ENCODE measurements at regions not wholly inside any gene's neighbourhood (a gene's known extent, or its start where the extent isn't known, plus 50 kb on each side); places are given as distances from the start of the nearest gene placed in this dataset.

GRCh38 chr9:96183751-96184150, 118.2 kb downstream of the HSD17B3 start:
- Histone ChIP-seq H3K4me3 (no peak overlapping the region), H3K27me3 (no peaks in the 10 kb centered on the region), H3K27ac (no peak overlapping the region), H3K4me1 (peaks cover 6 to 12% (median 8%) of the 10 kb centered on the region in 10 experiments; a peak in 14 of 20 replicates), H3K9me3 (replicated peaks in 1 of 11) (peaks cover 20 to 44% (median 33%) of the 10 kb centered on the region in 11 experiments), H3K36me3 (peaks cover 0 to 4% (median 0%) of the 10 kb centered on the region in 11 experiments; a peak in 1 of 22 replicates), H3K9ac (no peak overlapping the region), H3K4me2 (no peak overlapping the region), H4K20me1 (no peaks in the 10 kb centered on the region)
- no peak for TF ChIP-seq Cebpa-rat (IDR thresholded peaks at IDR 0.05)

- Histone ChIP-seq H3K4me3 (no peak overlapping the region), H3K9me3 (replicated peaks in 1 of 11) (peaks cover 0 to 4% (median 0%) of the 10 kb centered on the region in 11 experiments; a peak in 1 of 22 replicates), H3K27me3 (no peaks in the 10 kb centered on the region), H3K9ac (no peak overlapping the region), H3K27ac (no peak overlapping the region; a peak in 1 of 22 replicates), H4K20me1 (no peaks in the 10 kb centered on the region), H3K4me2 (no peak overlapping the region), H3K36me3 (no peaks in the 10 kb centered on the region), H3K4me1 (peaks cover 5 to 10% (median 7%) of the 10 kb centered on the region in 10 experiments; a peak in 14 of 20 replicates)
- no peak for TF ChIP-seq Cebpa-rat (IDR thresholded peaks at IDR 0.05)
Measured at GRCh38 chr9:96178153-96178552, 123.8 kb downstream of the HSD17B3 start.

GRCh38 chr9:96177719-96178028, 124.3 kb downstream of the HSD17B3 start:
- no peaks in the 10 kb centered on the region for H4K20me1 ChIP-seq
- no peak overlapping the region for H3K4me2 ChIP-seq
- no peak overlapping the region for H3K9ac ChIP-seq
- H3K27me3 ChIP-seq = no peaks in the 10 kb centered on the region
- no peak overlapping the region for H3K4me3 ChIP-seq
- H3K9me3 ChIP-seq (replicated peaks in 1 of 11) = peaks cover 0 to 7% (median 0%) of the 10 kb centered on the region in 11 experiments; a peak in 4 of 22 replicates
- no peaks in the 10 kb centered on the region for H3K36me3 ChIP-seq
- TF ChIP-seq Cebpa-rat (IDR thresholded peaks at IDR 0.05) = no peak
- H3K27ac ChIP-seq = no peak overlapping the region
- H3K4me1 ChIP-seq = peaks cover under 1 to 5% (median 2%) of the 10 kb centered on the region in 10 experiments; a peak in 9 of 20 replicates

GRCh38 chr9:96177005-96177718, 124.8 kb downstream of the HSD17B3 start:
- Histone ChIP-seq H4K20me1 (no peaks in the 10 kb centered on the region), H3K4me3 (no peak overlapping the region), H3K4me2 (no peak overlapping the region), H3K27me3 (no peaks in the 10 kb centered on the region), H3K27ac (no peak overlapping the region), H3K36me3 (no peaks in the 10 kb centered on the region), H3K9me3 (replicated peaks in 1 of 11) (peaks cover 0 to 13% (median 0%) of the 10 kb centered on the region in 11 experiments; a peak in 4 of 22 replicates), H3K4me1 (peaks cover 0 to under 1% (median 0%) of the 10 kb centered on the region in 10 experiments; a peak in 1 of 20 replicates), H3K9ac (no peak overlapping the region)
- TF ChIP-seq Cebpa-rat (IDR thresholded peaks at IDR 0.05) = no peak

- Histone ChIP-seq H3K4me3 (no peak overlapping the region), H3K27me3 (no peaks in the 10 kb centered on the region), H3K27ac (no peak overlapping the region), H3K36me3 (no peaks in the 10 kb centered on the region), H4K20me1 (no peaks in the 10 kb centered on the region), H3K4me1 (peaks cover 0 to 3% (median under 1%) of the 10 kb centered on the region in 10 experiments; a peak in 13 of 20 replicates), H3K4me2 (no peak overlapping the region), H3K9ac (no peak overlapping the region), H3K9me3 (replicated peaks in 1 of 11) (peaks cover 0 to 17% (median 0%) of the 10 kb centered on the region in 11 experiments; a peak in 6 of 22 replicates)
- TF ChIP-seq Cebpa-rat (IDR thresholded peaks at IDR 0.05) = no peak
Measured at GRCh38 chr9:96175796-96176195, 126.2 kb downstream of the HSD17B3 start.

- Histone ChIP-seq H3K27me3 (no peaks in the 10 kb centered on the region), H3K4me2 (no peak overlapping the region), H3K4me1 (peaks cover 7 to 11% (median 9%) of the 10 kb centered on the region in 10 experiments; a peak in 19 of 20 replicates), H3K36me3 (no peaks in the 10 kb centered on the region), H3K9me3 (replicated peaks in 1 of 11) (peaks cover 0 to 17% (median 0%) of the 10 kb centered on the region in 11 experiments; a peak in 6 of 22 replicates), H3K27ac (no peak overlapping the region), H4K20me1 (no peaks in the 10 kb centered on the region), H3K9ac (no peak overlapping the region), H3K4me3 (no peak overlapping the region)
- TF ChIP-seq Cebpa-rat (IDR thresholded peaks at IDR 0.05) = no peak
Measured at GRCh38 chr9:96175001-96175400, 127.0 kb downstream of the HSD17B3 start.

GRCh38 chr9:96174371-96174770, 127.6 kb downstream of the HSD17B3 start:
- Histone ChIP-seq H3K9me3 (replicated peaks in 1 of 11) (peaks cover 0 to 17% (median 0%) of the 10 kb centered on the region in 11 experiments; a peak in 6 of 22 replicates), H3K4me1 (peaks cover 12 to 17% (median 15%) of the 10 kb centered on the region in 10 experiments; a peak in 19 of 20 replicates), H3K4me2 (no peak overlapping the region), H3K27me3 (no peaks in the 10 kb centered on the region), H4K20me1 (no peaks in the 10 kb centered on the region), H3K9ac (no peak overlapping the region), H3K27ac (no peak overlapping the region), H3K4me3 (no peak overlapping the region), H3K36me3 (no peaks in the 10 kb centered on the region)
- no peak for TF ChIP-seq Cebpa-rat (IDR thresholded peaks at IDR 0.05)

- no peak overlapping the region for H3K9ac ChIP-seq
- H3K9me3 ChIP-seq (replicated peaks in 1 of 11) = peaks cover 0 to 17% (median 0%) of the 10 kb centered on the region in 11 experiments; a peak in 6 of 22 replicates
- H3K4me2 ChIP-seq = no peak overlapping the region
- H3K4me3 ChIP-seq = no peak overlapping the region
- no peak for TF ChIP-seq Cebpa-rat (IDR thresholded peaks at IDR 0.05)
- H3K27ac ChIP-seq = no peak overlapping the region
- no peaks in the 10 kb centered on the region for H3K36me3 ChIP-seq
- no peaks in the 10 kb centered on the region for H4K20me1 ChIP-seq
- peaks cover 17 to 25% (median 21%) of the 10 kb centered on the region in 10 experiments; a peak in 19 of 20 replicates for H3K4me1 ChIP-seq
- H3K27me3 ChIP-seq = no peaks in the 10 kb centered on the region
Measured at GRCh38 chr9:96173640-96174039, 128.3 kb downstream of the HSD17B3 start.

- Histone ChIP-seq H4K20me1 (no peaks in the 10 kb centered on the region), H3K36me3 (no peaks in the 10 kb centered on the region), H3K4me3 (no peak overlapping the region), H3K27ac (no peak overlapping the region), H3K4me1 (peaks cover 17 to 30% (median 26%) of the 10 kb centered on the region in 10 experiments; a peak in 19 of 20 replicates), H3K4me2 (no peak overlapping the region), H3K9me3 (replicated peaks in 1 of 11) (peaks cover 0 to 17% (median 0%) of the 10 kb centered on the region in 11 experiments; a peak in 6 of 22 replicates), H3K27me3 (no peaks in the 10 kb centered on the region), H3K9ac (no peak overlapping the region)
- no peak for TF ChIP-seq Cebpa-rat (IDR thresholded peaks at IDR 0.05)
Measured at GRCh38 chr9:96172797-96173196, 129.2 kb downstream of the HSD17B3 start.

Measured in BLaER1 treated with 17β-estradiol and CSF1 and Interleukin-3, amounts not matched to agents 10 nM and 100 nM (cell line).